ENCODE measurements at regions not wholly inside any gene's neighbourhood (a gene's known extent, or its start where the extent isn't known, plus 50 kb on each side); places are given as distances from the start of the nearest gene placed in this dataset.

DNA sequence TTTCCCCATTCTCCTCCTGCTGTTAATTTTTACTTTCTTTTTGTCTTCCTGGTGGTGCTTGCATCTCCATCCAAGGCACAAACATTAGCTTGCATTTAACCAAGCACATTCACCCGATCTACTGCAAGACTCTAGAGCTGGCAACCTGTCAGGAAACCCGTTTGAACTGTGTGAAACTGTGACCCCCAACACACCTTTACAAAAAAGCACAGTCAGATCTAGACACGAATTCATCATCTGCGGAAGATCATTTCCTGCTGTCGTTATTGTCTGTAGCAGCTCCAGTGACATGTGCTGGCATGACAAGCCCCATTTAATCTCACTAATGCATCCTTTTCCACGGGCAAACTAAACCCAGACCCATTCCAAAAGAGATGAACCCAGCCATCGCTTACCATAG lies 340.5 kb downstream of the VRK1 start:
- H3K36me3 ChIP-seq (ENCODE audit: control insufficient read depth in 2 of 2, extremely low read depth in 1 of 2, insufficient read depth in 2 of 2, low read length in 2 of 2), result no peaks in the 10 kb centered on the region
- no peak overlapping the region for H3K27ac ChIP-seq (ENCODE audit: insufficient read depth, low read depth, low read length)
- POLR2A ChIA-PET, result no interaction called here
- CTCF ChIA-PET, result no interaction called here
- H2AFZ ChIP-seq (ENCODE audit: low read depth, low read length), result no peak overlapping the region
- H3K9me3 ChIP-seq (replicated peaks; ENCODE audit: control insufficient read depth, insufficient read depth, low read length), result peaks cover 3% of the 10 kb centered on the region
- H3K4me2 ChIP-seq (ENCODE audit: insufficient read depth, low read length), result no peak overlapping the region
- FAIRE-seq (no peak), DNase-seq (ENCODE audit: low read depth, low spot score) (no peak)
- dilution Hi-C loops (cut with MboI; ENCODE audit: extremely low pct_ligation_motif_present, low sequenced_read_pairs) (no loop called here), intact Hi-C loops (cut with micrococcal nuclease) (no loop called here)
- H3K4me1 ChIP-seq (ENCODE audit: control insufficient read depth, extremely low read depth, insufficient read depth, low read length), result no peaks in the 10 kb centered on the region
- H3K4me3 ChIP-seq (replicated peaks in 1 of 3; ENCODE audit: insufficient read depth in 1 of 3, low read depth in 1 of 3, low read length in 3 of 3), result no peak overlapping the region
- no peaks in the 10 kb centered on the region for H3K79me2 ChIP-seq (ENCODE audit: control insufficient read depth, insufficient read depth, low read length)
- TF ChIP-seq MYC (IDR thresholded peaks at IDR 0.05; ENCODE audit: low read depth, low read length) (no peak), CTCF (IDR thresholded peaks at IDR 0.05; ENCODE audit: extremely low read depth in 1 of 2, insufficient read depth in 1 of 2, low read depth in 1 of 2, low read length in 2 of 2) (no peak), MAX (IDR thresholded peaks at IDR 0.05; ENCODE audit: insufficient read depth, insufficient read length) (no peak), POLR2AphosphoS5 (IDR thresholded peaks at IDR 0.05; ENCODE audit: insufficient read depth, low read depth, low read length) (no peak), FOS (IDR thresholded peaks at IDR 0.05; ENCODE audit: borderline replicate concordance, insufficient read depth, low read length) (no peak), JUN (IDR thresholded peaks at IDR 0.05; ENCODE audit: borderline replicate concordance, insufficient read depth, insufficient read length, low read depth) (no peak), POLR2A (IDR thresholded peaks at IDR 0.05; ENCODE audit: low read depth, low read length) (no peak), GATA2 (IDR thresholded peaks at IDR 0.05; ENCODE audit: insufficient read depth, insufficient read length, low read depth, low read length) (no peak), EZH2 (IDR thresholded peaks at IDR 0.05; ENCODE audit: borderline replicate concordance, low read depth, low read length, severe bottlenecking) (no peak)
- H4K20me1 ChIP-seq (replicated peaks; ENCODE audit: control insufficient read depth, extremely low read depth, insufficient read depth, low read length), result no peaks in the 10 kb centered on the region
- H3K9me1 ChIP-seq (replicated peaks; ENCODE audit: control insufficient read depth, extremely low read depth, insufficient read depth, low read length), result no peaks in the 10 kb centered on the region
- no peaks in the 10 kb centered on the region for H3K27me3 ChIP-seq (ENCODE audit: control insufficient read depth in 2 of 2, insufficient read depth in 2 of 2, low read length in 2 of 2)
- no TSS peak for BruUV-seq (replicated peaks)
- H3K9ac ChIP-seq (replicated peaks; ENCODE audit: extremely low read depth, insufficient read depth, low read length), result no peak overlapping the region
